ENCODE measurements at regions not wholly inside any gene's neighbourhood (a gene's known extent, or its start where the extent isn't known, plus 50 kb on each side); places are given as distances from the start of the nearest gene placed in this dataset.
"Not testable (repeated sequence)": the region's sequence is repeated elsewhere in the genome, so short reads cannot be mapped to it uniquely, and the experiment has no call there.

DNA sequence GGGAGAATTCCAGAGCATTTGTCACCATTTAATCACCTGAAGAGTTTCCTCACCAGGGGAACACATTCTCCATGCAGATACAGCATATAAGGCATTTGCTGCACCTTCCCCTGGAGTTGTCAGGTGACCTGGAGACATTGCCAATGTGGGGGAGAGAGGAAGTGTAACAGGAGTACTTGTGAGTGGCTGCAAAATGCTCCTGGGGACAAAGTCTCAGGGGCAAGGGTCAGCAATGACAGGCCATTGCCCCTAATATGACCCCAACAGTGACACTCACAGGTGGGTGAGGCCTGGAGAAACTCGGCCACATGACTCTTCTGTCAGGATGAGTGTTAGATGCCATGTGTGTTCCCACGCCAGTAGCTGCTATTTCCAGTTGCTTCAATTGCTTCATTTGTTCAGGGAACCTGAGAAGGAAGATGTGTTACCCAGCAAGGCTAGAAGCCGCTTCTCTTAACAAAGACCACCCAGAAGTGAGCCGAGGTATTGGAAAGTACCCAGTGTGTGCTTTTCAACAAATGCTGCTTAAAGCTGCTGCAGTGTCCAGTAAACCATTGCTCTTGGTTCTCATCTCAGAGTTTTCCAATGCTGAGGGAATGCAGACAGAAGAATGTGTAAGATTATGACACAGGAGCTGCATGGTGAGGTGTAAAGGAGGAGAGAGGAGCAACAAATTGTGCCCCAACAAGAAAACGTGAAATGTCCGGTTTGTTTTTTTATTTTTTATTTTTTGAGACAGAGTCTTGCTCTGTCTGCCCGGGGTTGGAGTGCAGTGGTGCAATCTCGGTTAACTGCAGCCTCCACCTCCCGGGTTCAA lies 128.2 kb upstream of the SLC44A1 start:
- no peak for DNase-seq

DNA sequence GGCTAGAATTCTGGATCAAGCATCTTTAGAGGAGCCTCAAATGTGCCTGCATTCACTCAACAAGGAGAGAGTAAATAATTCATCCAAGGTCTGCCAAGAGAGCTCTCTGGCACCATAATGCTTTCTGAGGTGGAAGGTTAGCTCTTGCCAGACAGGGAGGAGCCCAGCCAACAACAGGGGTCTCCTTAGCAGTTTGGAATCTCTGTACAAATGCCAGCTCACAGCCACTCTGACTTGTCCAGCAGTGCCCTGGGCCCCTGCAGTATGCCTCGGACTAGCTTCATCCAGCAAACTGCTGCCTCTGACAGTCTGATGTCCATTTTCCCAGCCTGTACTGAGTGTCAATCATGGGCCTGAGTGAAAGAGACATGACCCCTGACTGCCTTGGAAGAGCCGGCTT lies 127.2 kb upstream of the SLC44A1 start:
- no peak for DNase-seq

DNA sequence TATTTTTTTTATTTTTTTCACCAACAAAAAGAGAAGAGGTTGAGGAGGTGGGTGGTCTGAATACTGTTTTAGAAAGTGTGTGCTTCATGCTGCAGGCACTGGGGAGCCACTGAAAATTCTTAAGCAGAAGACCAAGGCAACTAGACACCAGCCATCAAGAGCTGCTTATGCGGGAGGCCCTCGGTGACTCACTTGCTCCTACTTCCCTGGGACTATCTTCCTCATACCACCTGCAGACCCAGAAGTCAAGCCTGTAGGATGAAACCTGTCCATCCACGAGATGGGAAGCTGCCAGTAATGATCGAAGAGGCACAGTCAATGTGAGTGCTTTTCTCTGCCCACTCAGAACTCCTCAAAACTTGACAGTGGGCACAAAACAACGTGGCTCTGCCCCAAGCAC lies 125.8 kb upstream of the SLC44A1 start:
- no peak for DNase-seq

DNA sequence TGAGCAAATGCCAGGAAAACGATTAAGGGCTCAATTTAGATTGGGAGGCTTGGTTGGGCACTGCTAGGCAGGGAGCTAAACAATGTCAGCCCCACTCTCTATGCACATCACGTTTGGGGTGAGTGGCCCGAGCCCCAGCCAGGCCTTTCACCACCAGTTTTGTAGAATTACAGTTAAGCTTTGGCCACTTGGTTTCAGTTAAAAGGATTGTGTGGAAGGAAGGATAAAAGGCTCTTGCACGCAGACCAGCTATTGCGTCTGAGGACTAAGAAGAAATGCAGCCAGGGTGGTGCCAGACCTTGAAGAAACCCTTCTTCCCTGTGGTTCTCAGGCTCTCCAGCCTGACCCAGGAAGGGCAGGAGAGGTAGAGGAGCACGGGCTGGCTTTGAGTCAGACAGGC lies 125.3 kb upstream of the SLC44A1 start:
- no peak for DNase-seq

DNA sequence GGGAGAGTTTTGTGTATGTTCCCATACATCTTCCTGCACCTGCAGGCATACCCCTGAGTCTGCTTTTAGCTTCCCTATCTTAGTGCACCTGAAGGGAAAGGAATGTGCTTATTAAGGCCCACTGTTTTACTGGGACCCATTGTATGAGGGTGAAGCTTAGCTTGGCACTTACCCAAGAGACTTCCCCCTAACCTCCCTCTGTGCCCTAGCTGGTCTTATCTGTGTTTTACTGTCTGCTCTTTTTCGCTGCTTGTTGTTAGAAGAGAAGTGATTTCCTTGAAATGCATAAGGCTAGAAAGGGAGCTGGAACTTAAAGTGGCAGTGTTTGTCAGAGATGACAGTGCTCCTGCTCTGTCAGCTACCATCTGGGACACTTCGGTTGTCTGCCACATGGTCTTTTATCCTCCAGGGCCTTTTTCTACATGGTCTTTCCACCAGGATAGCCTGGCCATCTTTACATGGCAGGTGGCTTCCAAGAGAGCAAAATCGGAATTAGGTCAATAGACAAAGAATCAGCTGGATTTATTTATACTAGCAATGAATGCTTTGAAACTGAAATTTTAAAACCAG lies 122.5 kb upstream of the SLC44A1 start:
- no peak for DNase-seq

DNA sequence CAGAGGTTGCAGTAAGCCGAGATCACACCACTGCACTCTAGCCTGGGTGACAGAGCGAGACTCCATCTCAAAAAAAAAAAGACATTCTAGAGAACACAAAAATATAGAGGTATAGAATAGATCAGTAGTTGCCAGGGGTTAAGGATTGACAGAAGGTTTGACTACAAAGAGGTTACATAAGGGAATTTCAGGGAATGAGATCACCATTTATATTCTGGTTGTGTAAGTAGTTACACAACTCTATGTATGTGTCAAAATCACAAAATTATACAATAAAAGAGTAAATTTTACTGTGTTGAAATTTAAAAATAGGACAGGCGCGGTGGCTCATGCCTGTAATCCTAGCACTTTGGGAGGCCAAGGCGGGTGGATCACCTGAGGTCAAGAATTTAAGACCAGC lies 119.9 kb upstream of the SLC44A1 start:
- DNase-seq = not testable (repeated sequence)

DNA sequence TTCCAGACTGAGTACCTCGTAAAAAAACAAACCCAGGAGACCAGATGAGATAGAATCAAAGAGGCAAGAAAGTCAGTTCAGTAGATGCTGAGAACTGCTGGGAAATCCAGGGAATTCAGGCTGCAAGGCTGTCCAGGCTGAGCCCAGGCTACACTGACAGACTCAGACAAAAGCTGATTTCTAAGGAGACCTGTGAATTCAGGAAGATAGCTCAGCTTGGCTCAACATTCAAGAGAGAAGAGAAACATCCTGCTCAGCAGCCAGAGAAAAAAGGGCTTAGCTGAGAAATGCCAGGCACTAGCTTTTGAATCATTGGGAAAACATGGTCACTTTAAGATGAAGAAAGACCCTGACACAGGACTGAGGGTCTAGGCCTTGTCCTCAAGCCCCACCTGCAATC lies 118.2 kb upstream of the SLC44A1 start:
- DNase-seq = no peak

DNA sequence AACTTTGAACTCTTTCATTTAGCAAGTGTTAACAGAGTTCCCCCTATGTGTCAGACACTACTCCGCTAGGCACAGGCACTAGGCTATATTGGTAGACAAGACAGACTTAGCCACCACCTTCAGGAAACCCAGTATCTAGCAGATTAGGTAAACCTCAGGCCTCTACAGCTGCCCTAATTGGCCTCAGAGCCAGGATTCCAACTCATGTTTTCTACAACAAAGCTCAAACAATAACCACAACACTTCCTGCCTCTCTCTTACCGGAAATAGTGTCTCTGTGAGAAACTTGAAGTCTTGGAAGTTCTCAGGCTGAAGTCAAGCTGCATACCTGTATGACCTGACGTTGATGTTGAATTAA lies 116.6 kb upstream of the SLC44A1 start:
- no peak for DNase-seq

DNA sequence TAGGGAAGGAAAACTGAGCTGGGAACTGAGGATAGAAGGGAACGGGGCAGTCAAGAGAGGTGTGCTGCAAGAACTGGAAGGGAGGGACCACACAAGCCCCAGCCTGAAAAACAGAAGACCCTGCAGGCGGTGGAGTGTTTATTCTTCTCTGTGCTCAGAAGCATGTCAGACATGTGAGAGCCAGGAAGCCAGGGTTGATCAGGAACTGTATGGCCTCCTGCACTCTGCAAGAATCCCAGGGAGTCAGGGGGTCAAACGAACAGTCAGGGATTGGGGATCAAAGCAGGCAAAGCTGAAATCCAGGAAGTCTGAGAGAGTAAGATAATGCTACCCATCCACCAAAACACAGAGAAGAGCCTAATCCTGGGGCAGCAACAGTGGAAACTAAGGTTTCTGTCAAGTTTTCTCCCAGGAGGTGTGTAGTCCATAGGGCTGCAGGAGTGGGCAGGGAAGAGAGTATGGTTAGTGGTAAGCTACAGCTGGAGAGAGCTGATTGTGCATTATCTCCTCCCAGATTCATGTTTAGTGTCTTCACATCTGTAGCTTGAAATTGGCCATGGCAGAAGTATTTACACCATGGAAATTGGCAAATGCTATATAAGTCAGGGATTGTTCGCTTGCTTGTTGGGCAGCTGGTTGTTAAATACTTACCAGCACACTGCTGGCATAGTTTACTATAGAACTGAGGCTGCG lies 115.4 kb upstream of the SLC44A1 start:
- no peak for DNase-seq

DNA sequence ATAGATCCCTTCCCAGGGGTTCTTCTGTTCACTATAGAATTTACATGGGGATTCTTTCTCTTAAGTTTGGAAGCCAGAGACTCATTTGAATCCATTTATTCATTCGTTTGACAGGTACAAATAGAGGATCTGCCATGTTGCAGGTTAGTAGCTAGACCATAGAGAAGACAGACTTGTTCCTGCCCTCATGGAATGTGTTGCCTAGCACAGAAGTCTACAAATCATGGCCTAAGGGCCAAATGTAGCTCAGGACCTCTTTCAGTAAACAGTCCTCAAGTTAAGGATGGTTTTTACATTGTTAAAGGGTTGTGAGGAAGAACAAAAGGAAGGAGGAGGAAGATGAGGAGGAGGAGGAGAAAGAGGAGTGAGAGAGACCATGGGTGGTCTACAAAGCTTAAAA lies 114.7 kb upstream of the SLC44A1 start:
- DNase-seq = no peak

DNA sequence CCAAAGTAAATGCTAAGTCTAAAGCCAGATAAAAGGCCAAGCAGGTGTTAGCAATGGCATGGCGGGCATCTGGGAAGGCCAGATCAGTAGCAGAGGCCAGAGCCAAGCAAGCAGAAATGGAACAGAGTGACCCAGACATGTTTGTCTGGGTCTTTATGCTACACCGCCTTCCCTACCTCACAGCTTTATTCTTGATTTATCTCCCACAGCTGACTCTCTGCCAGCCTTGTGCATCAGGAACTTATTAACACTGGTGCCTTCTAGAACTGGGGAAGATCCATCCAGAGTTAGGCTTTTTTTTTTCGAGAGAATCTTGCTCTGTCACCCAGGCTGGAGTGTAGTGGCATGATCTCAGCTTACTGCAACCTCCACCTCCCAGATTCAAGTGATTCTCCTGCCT lies 112.5 kb upstream of the SLC44A1 start:
- DNase-seq = no peak

DNA sequence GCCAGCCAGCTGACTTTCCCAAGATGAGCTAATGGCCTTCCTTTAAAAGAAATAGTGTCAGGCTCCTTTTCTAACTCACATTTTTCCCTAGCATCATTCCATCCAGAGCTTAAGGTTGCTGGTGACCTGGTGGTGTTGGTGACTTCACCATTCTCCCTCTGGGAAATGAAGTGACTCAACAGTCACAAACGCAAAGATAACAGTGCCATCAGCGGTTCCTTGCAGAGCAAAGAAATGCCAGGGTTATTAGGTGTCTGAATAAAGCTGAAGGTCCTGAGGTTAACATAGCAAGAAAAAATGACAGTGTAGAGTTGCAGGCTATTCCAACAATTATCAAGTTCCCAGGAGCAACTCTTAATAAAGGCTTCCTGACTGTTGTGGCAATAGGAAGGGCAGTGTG lies 111.8 kb upstream of the SLC44A1 start:
- DNase-seq = no peak

DNA sequence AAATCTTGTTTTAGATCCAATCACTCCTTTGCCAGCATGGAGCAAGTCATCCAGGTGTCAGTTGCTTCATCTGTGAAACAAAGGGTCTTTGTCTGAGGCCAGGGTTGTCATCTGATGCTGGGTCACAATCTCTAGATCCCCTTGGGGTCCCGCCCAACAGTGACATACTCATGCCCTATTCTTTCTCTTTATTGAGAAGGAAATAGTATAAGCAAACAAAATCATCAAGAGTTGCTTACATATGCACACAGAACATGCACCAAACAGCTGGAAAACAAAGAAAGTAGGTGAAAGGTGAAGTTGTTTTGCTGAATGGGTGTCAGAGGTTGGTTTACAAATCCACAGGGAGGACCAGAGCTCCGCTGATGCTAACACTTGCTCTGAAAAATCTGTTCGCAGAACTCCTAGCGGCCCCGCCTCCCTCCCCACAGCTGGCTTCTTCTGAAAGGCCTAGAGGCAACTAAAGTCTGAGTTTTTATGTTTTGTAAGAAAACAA lies 106.1 kb upstream of the SLC44A1 start:
- DNase-seq = peak; percentile 71

DNA sequence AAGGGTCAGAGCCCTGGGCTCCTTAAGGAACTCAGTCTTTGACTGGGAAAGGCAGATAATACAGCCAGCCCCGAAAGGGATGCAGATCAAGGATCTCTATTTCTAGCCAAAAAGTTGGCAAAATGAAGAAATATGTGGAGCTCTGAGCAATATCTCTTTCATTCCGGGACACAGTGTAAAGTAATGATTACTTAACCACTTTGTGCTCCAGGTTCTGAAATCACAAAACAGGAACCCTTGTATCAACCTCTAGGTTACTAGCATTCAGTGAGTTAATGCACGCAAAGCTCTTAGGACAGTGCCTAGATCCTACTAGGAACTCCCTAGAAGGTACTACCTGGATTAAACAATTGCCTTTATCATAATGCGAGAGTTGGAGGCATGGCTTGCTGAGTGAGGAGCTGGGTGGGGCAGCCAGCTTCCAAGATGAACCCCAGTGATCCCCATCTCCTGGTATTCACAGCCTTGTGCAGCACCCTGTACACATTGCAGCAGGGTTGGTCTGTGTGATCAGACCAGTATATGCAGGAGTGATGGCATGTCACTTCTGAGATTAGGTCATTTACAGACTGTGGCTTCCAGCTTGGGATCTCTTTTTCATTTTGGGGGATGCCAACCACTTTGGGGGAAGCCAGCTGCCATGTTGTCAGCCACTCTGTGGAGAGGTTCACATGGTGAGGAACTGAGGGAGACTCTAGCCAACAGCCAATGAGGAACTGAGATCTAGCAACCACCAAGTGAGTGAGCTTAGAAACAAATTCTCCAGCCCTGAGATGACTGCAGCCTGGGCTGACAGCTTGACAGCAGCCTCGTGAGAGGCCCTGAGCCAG lies 103.1 kb upstream of the SLC44A1 start:
- DNase-seq = no peak

DNA sequence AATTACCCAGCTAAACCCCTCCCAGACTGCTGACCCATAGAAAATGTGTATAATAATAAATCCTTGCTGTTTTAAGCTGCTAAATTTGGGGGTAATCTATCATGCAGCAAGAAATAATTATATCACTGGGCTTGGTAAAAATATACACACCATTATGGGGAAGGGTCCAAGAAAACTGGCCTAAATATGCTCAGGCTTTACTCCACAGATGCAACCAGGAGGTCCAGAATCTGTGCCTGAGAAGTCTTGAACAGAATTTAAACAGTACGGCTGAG lies 102.5 kb upstream of the SLC44A1 start:
- DNase-seq = no peak

DNA sequence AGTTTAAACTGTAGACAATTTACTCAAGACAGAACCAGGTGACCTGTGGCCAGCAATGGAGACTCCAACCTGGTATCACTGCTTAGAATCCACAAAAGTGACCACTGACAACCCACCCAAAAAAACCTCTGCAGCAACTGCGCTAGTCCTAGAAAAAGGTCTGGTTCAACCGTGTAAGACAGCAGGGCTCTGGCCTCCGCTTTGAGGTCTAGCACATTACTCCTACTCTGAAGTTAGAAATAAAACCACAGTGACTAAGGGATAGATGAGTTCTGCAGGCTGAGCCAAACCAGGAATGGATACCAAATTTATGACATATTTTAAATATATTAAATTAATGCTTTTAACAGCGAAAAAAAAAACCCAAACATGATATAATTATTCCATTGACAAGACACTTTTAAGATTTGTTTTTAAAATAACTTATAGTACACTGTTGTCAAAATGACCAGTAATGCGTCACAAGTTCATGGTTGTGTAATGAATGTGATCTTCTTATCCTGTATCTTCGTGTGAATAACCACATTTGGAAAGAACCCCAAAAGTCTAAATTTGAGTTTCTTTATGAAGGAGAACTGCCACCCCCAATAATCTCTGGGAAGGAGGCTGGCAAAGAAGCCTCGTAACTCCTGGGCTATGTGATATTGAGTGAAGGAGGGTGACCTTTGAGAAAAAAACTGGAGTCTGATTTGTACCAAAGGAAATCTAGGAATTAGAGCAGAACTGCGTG lies 101.9 kb upstream of the SLC44A1 start:
- no peak for DNase-seq

DNA sequence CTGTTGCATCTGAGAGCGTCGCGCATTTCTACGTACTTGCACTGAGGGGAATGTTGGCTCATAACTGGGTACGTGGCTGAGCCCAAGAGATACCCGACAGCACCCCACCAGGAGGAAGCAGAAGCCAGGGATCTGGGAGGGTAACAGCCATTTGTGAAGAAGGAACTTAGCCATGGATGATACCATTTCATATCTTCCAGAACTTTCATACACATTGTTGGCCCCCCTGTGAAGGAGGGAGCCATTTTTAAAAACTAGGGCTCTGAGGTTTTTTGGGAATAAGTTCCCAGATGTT lies 101.4 kb upstream of the SLC44A1 start:
- no peak for DNase-seq

DNA sequence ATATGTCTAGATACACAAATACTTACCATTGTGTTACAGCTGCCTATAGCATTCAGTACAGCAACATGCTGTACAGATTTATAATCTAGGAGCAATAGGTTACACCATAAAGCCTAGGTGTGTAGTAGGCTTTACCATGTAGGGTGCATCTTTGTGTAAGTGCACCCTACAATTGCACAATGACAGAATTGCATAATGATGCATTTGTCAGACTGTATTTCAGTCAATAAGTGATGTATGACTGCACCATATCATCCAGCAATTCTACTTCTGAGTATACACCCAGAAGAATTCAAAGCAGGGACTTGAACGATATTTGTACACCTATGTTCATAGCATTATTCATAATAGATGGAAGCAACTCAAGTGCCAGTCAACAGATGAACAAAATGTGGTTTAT lies 100.4 kb upstream of the SLC44A1 start:
- no peak for DNase-seq

DNA sequence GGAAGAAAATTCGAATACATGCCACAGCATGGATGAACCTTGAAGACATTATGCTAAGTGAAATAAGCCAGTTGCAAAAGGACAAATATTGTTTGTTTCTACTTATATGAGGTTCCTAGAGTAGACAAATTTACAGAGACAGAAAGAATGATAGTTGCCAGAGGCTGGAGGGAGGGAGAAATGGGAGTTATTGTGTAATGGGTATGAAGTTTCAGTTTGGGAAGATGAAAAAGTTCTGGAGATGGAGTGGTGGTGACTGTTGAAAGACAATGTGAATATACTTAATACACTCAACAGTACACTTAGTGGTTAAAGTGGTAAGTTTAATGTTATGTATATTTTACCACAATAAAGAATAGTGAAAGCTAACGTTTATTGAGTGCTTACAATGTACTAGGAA lies 99.6 kb upstream of the SLC44A1 start:
- DNase-seq = no peak

DNA sequence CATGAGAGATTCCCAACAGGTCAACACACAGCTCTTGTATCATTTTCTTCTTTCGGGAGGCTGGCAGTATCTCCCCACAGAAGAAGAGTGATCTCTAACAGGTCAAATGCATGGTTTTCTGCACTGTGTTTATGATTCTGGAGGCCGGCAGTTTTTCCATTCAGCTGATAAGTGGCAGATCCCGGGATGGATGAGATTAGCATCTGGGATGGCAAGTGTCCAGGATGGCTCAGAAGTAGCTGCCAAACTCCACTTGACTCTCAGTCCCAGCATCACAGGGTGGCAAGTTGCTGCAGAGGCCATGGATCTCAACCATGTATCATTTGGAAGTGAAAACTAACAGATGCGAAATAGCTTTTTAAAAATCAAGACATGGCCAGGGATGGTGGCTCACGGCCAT lies 97.8 kb upstream of the SLC44A1 start:
- peak; percentile 33 for DNase-seq

DNA sequence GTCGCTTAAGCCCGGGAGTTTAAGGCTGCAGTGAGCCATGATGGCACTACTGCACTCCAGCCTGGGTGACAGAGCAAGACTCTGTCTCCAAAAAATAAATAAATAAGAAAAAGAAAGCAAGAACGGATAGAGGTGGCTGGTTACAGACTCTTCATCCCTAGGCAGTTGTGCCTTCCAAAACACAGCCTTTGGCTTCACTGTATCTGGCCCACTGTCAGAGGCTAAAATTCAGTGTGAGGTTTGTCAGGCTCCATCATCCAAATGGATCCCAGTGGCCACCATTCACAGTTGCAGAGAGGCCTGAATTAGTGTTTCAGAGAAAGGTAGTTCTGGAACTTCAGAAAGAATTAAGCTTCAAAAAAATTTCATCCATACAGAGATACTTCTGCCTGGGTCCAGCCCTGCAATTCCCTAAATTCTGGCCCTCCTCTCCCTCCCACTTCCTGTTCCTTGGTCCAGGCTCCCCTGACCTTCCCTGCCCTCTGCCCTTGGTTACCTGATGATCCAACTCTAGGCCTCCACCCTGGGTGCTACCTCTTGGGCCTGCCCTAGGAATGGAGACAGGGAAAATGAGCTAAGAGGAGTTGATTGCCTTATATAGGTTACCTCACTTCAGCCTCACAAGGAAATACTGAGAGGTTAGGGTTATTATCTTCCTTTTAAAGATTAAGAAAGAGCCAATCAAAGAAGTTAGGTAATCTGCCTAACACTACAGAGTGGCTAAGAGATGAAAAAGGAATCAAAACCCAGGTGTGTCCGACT lies 97.2 kb upstream of the SLC44A1 start:
- no peak for DNase-seq

DNA sequence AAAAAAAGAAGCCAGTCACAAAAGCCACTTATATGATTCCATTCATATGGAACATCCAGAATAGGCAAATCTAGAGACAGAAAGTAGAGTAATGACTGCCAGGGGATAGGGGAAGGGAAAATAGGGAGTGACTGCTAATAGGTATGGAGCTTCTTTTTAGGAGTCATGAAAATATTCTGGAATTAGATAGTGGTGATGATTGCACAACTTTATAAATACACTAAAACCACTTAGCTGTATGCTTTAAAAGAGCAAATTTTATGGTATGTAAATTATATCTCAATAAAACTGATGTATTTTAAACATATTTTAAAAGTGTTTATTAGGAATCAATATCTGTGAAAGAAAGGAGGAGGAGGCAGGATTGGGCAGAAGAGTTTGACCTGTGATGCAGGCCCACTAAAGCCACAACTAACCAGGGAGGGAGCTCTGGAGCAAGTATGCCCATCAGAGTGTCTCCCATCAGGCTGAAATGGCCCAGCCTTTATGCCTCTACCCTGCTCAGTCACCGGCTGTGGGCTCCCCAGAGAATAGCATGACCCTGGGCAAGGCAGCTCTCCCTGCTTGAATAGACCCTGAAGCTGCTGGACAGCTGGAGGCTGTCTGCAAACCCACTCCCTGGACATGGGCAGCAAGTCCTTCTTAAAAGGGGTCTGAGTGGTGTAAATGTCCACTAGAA lies 96.0 kb upstream of the SLC44A1 start:
- DNase-seq = no peak
